Inflammatory macrophage (primary cell): ENCODE measurements at regions not wholly inside any gene's neighbourhood (a gene's known extent, or its start where the extent isn't known, plus 50 kb on each side); places are given as distances from the start of the nearest gene placed in this dataset.

Source experiments
- DNase-seq, 2 donors: peaks; one replicate each; pipeline ENCODE4 v3.0.0-alpha.2; 2020 to 2022

- no peak for DNase-seq
Measured at GRCh38 chr2:12376025-12376424, 340.7 kb upstream of the TRIB2 start.

GRCh38 chr2:12379143-12379542, 337.6 kb upstream of the TRIB2 start:
- DNase-seq = no peak

GRCh38 chr2:12381543-12382325, 335.0 kb upstream of the TRIB2 start:
- DNase-seq = no peak

- no peak for DNase-seq
Measured at GRCh38 chr2:12382366-12382765, 334.4 kb upstream of the TRIB2 start.

- DNase-seq = no peak
Measured at GRCh38 chr2:12389344-12390045, 327.2 kb upstream of the TRIB2 start.

- DNase-seq = no peak
Measured at GRCh38 chr2:12391116-12391515, 325.6 kb upstream of the TRIB2 start.

GRCh38 chr2:12396699-12397098, 320.0 kb upstream of the TRIB2 start:
- no peak for DNase-seq

GRCh38 chr2:12397854-12398253, 318.9 kb upstream of the TRIB2 start:
- peak; percentile 23 to 26 for DNase-seq

GRCh38 chr2:12399240-12399639, 317.5 kb upstream of the TRIB2 start:
- DNase-seq = no peak

- DNase-seq = no peak
Measured at GRCh38 chr2:12400543-12400942, 316.2 kb upstream of the TRIB2 start.

- DNase-seq = no peak
Measured at GRCh38 chr2:12402440-12403139, 314.1 kb upstream of the TRIB2 start.

- no peak for DNase-seq
Measured at GRCh38 chr2:12404497-12404896, 312.2 kb upstream of the TRIB2 start.

- DNase-seq = no peak
Measured at GRCh38 chr2:12407160-12407559, 309.6 kb upstream of the TRIB2 start.

- no peak for DNase-seq
Measured at GRCh38 chr2:12412898-12413305, 303.8 kb upstream of the TRIB2 start.

GRCh38 chr2:12415536-12415935, 301.2 kb upstream of the TRIB2 start:
- DNase-seq = no peak

- DNase-seq = peak; percentile 29 to 55
Measured at GRCh38 chr2:12416600-12416999, 300.1 kb upstream of the TRIB2 start.

GRCh38 chr2:12417786-12418185, 298.9 kb upstream of the TRIB2 start:
- no peak for DNase-seq

- DNase-seq = no peak
Measured at GRCh38 chr2:12419803-12420202, 296.9 kb upstream of the TRIB2 start.

GRCh38 chr2:12421046-12421445, 295.7 kb upstream of the TRIB2 start:
- no peak for DNase-seq

GRCh38 chr2:12424219-12424618, 292.5 kb upstream of the TRIB2 start:
- no peak for DNase-seq

GRCh38 chr2:12424809-12425208, 291.9 kb upstream of the TRIB2 start:
- DNase-seq = no peak

GRCh38 chr2:12428324-12428723, 288.4 kb upstream of the TRIB2 start:
- DNase-seq = no peak

GRCh38 chr2:12428786-12429185, 287.9 kb upstream of the TRIB2 start:
- no peak for DNase-seq
